ENCODE measurements at regions not wholly inside any gene's neighbourhood (a gene's known extent, or its start where the extent isn't known, plus 50 kb on each side); places are given as distances from the start of the nearest gene placed in this dataset.
"Not testable (repeated sequence)": the region's sequence is repeated elsewhere in the genome, so short reads cannot be mapped to it uniquely, and the experiment has no call there.

DNA sequence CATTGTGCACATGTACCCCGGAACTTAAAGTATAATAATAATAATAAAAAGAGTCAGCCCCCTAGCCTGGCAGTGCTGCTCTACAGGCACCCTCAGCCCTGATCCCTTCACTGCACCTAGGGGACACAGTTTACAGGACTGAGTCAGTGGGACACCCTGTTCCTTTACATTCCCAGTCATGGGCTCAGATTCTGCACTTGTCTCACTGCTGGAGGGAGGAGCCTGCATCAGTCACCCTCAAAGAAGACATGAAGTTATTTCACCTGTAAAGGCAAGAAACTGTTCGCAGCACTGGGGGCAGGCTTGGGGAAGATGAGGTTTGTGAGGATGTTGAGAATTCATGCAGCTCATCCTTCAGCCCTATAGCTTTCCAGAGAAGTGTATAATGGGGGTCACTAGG is 50.7 kb upstream of the VPREB1 start:
- ATAC-seq = no peak

DNA sequence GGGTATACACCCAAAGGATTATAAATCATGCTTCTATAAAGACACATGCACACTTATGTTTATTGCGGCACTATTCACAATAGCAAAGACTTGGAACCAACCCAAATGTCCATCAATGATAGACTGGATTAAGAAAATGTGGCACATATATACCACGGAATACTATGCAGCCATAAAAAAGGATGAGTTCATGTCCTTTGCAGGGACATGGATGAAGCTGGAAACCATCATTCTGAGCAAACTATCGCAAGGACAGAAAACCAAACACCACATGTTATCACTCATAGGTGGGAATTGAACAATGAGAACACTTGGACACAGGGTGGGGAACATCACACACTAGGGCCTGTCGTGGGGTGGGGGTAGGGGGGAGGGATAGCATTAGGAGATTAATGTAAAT is 51.1 kb upstream of the VPREB1 start:
- ATAC-seq = not testable (repeated sequence)

DNA sequence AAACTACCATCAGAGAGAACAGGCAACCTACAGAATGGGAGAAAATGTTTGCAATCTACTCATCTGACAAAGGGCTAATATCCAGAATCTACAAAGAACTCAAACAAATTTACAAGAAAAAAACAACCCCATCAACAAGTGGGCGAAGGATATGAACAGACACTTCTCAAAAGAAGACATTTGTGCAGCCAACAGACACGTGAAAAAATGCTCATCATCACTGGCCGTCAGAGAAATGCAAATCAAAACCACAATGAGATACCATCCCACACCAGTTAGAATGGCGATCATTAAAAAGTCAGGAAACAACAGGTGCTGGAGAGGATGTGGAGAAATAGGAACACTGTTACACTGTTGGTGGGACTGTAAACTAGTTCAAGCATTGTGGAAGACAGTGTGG is 51.6 kb upstream of the VPREB1 start:
- ATAC-seq = not testable (repeated sequence)

DNA sequence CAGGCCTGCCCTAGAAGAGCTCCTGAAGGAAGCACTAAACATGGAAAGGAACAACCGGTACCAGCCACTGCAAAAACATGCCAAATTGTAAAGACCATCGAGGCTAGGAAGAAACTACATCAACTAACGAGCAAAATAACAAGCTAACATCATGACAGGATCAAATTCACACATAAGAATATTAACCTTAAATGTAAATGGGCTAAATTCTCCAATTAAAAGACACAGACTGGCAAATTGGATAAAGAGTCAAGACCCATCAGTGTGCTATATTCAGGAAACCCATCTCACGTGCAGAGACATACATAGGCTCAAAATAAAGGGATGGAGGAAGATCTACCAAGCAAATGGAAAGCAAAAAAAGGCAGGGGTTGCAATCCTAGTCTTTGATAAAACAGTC is 54.8 kb upstream of the VPREB1 start:
- not testable (repeated sequence) for ATAC-seq

DNA sequence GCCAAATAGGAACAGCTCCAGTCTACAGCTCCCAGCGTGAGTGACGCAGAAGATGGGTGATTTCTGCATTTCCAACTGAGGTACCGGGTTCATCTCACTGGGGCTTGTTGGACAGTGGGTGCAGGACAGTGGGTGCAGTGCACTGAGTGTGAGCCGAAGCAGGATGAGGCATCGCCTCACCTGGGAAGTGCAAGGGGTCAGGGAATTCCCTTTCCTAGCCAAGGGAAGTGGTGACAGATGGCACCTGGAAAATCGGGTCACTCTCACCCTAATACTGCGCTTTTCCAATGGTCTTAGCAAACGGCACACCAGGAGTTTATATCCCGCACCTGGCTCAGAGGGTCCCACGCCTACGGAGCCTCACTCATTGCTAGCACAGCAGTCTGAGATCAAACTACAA is 56.7 kb upstream of the VPREB1 start:
- not testable (repeated sequence) for ATAC-seq

DNA sequence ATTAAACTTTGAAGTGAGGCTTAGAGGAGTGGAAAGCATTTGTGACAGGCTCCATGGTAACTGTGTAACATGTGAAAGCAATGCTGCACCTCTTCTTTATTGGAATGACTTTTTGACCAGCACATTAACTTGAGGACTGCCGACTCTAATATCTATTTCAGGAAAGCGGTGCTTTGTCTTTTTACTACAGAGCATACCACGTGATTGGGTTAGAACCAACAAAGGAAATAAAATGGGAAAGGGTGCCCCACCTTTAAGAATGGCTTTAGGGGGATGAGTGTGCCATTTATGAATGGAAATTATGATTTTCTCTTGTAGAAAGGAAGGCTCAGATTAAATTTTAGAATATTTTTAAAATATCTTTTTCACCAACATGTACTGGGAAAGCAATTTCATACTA is 57.3 kb upstream of the VPREB1 start:
- no peak for ATAC-seq

DNA sequence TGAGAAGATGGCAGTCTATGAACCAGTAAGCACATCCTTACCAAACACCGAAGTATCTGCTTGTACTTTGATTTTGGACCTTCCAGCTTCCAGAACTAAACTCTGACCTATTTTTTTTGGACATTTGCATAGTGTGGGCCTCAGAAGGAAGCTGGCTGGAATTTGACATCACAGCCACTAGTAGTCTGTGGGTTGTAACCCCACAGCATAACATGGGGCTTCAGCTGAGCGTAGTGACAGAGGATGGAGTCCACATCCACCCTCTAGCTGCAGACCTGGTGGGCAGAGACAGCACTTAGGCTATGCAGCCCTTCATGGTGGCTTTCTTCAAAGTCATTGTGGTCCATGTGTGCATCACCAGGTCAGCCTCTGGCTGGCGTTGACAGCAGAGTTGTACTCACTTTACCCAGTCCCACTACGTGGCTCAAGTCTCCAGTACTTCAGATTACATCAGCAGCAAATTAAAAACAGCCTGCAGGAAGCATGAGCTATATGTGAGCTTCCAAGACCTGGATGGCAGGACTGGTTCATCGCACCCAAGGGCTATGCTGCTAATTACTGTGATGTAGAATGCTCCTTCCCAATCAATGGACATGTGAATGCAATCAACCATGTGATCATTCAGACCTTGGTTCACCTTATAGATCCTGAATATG is 58.6 kb upstream of the VPREB1 start:
- ATAC-seq = no peak

DNA sequence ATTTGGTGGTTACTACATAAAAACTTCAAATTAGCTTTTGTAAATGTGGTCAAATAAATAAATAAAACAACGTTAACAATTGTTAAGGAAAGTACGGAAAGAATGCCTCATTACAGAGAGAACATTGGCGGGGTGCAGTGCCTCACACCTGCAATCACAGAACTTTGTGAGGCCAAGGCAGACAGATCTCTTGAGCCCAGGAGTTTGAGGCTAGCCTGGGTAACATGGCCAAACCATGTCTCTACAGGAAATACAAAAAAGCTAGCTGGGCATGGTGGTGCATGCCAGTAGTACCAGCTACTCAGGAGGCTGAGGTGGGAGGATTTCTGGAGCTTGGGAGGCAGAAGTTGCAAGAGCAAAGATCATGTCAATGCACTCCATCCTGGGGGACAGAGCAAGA is 59.4 kb upstream of the VPREB1 start:
- ATAC-seq = no peak

DNA sequence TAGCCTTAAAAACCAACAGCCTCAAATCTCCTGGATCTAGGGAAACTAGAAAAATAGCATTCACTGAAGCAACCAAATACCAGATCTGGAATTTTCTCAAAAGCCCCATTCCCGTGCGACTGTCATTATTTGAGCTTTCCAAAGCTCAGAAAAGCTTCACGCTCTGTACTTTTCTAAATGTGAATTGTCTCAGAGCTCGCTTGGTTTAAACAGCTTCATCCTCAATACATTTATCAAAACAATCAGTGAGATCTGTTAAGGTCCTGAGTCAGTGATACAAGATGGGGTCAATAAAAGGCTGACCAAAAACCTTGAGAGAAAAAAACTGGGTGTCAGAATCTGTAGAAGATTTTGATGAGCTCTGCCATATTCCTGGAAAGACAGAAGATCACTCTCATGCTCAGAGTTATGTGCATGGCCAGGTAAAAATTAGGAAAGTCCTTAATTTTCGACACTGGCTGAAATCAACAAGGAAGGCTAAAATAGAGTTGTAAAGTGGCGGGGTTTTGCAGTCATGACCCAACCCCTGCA is 60.2 kb upstream of the VPREB1 start:
- ATAC-seq = no peak

DNA sequence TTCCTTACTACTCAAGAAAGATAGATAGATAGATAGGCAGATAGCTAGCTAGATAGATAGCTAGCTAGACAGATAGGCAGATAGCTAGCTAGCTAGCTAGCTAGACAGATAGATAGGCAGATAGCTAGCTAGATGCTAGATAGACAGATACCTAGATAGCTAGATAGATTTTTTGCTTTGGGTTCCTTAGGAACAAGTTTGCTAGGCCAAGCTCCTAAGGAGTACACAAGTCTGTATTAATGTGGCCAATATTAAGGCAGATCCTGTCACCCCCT is 61.7 kb upstream of the VPREB1 start:
- no peak for ATAC-seq

DNA sequence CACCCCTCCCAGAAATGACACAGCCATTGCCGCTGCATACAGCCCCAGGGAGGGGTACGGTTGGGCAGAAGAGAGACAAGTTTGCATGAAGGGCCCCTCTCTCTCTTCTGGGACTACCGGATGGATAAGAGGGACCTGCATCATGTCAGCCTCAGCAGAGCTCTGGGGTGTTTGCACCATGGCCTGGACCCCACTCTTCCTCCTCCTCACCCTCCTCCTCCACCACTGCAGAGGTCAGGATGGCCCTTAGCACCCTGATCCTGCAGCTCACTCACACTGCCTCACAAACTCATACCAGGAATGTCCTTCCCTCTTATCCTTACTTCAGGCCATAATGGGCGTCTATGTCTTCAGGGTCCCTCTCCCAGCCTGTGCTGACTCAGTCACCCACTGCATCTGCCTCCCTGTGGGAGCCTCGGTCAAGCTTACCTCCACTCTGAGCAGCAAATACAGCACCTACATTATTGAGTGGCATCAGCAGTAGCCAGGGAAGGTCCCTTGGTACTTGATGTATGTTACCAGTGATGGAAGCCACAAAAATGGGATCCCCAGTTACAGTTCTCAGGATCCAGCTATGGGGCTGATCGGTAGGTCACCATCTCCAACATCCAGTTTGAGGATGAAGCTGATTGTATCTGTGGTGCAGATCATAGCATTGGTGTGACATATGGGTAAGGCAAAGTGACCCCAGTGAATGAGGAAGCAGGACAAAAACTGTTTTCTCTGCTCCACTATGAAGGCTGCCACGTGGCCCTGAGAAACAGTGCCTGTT is 62.2 kb upstream of the VPREB1 start:
- ATAC-seq = no peak

DNA sequence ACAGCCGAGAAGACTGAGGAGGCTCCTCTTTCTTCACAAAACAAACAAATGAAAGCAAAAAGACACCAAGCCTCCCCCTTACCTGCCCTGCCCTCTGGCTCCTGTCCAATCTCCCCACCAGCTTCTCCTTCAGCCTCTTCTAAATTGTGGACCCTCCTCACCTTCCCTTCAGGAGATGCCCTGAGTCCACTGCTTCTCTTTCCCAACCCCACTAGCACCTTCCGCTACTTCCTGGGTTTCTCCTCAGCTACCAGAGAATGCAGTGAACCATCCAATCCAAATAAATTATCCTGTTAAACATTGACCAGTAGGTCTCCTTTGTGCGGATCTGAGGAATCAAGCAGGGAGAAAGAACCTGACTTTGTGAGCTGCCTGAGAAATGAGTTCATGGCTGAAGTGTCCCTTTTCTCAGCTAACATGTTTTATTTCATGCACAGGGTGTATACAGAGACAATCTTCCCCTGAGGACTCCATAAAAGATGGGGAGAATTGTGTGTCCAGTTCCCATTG is 63.2 kb upstream of the VPREB1 start:
- no peak for ATAC-seq

DNA sequence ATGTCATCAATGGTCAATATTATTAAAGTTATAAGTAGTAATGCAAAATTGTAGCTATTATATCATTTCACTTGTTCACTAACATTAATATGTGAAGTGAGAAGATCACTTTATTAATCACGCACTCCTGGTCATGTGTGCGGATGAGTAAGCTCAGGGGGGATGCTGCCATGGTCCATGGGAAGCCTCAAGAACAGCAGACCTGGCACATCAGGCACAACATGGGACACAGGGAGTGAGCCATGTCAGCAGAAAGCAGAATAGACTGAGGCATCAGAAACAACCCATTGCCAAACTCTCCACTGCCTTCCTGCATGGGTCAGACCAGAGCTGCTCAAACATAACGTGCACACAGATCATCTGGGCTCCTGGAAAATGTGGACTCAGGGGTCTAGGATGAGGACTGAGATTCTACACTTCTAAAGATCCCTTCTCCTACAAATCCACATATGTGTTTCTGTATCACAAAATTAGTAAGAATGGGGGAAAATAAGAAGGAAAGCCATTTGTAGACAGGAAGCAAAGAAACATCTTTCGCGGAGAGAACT is 63.8 kb upstream of the VPREB1 start:
- ATAC-seq = no peak

DNA sequence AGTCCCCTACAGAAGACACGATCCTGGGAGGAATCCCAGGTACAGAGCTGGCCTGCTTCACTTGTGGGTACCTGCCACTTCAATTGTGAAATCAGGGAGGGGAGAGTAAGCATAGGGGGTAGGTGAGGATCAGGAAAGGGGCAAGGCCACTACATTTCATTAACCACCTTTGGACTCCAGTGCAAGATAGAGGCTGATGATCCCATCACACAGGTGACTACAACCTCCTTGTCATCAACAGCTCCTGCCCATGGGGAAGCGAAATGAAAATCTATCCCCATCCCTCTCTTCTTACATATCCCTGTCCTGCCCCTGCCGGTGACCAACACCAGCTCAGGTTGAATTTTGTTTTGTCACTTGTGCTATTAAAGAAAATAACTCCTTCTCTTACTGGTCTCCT is 64.7 kb upstream of the VPREB1 start:
- no peak for ATAC-seq

DNA sequence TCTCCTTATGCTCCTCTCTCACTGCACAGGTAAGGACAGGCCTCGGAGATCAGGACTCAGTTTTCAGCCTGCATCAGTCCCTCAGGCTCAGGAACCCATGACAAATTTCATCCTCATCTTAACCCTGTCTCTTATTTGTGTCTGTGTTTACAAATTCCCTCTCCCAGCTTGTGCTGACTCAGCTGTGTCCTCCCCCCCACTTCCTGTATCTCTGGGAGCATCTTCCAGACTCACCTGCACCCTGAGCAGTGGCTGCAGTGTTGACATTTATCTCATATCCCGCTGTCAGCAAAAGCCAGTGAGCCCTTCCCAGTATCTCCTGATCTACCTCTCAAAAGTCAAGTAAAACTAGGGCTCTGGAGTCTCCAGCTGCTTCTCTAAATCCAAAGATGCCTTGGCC is 65.6 kb upstream of the VPREB1 start:
- ATAC-seq = no peak

DNA sequence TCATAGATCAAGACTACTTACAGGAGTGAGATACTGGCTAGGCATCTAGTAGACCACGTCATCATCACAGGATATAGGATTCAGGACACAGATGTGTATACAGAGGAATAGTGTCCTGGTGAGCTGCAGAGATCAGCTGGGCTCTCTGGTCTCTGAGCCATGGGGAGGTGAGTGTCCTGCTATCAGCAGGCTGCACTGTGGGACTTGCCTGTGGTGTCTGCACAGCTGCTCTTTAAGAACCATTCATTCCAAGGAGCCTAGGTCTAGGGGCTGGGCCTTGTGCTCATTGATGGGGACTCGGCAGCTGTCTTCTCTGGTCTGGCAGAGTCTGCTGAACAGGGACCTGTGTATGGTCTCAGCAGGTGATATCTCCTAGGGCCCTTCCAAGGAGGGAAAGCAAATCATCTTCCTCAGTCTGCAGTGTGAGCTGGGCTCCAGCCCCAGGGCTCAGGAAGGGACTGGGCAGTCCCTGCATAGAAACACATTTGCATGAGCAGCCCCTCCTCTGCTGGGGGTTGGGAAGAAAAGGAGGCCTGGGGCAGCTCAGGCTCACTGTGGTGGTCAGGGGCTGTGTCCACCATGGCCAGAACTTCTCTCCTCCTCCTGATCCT is 66.1 kb upstream of the VPREB1 start:
- no peak for ATAC-seq

DNA sequence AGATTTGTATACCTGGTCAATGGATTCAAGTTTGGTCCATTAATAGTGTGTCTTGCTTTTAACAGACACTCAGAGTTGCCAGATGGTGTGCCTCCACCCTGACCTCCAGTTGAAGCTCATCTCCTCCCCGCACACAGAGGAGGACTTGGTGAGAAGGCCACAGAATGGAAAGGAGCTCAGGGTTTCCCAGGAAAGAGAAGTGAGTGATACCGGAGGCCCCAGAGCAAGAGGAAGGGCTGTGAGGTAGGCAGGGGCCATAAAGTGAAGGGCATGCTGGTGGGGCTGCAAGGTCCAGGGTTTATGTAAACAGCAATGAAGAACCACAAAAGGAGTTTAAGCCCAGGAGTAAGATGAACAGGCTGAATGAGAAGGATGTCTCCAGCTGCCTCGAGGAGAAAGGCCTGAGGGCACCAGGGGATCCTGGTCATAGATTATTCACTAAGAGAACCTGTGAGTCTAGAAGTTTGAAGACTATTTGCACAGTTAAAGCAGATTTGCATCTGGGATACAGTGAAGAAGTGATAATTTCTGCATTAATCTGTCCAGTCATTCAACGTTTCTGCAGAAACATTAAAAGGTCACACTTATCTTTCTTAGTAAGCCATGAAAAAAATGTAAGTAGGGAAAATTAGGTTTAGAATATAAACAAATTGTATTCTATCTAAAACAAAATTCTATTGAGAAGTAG is 67.5 kb upstream of the VPREB1 start:
- no peak for ATAC-seq

DNA sequence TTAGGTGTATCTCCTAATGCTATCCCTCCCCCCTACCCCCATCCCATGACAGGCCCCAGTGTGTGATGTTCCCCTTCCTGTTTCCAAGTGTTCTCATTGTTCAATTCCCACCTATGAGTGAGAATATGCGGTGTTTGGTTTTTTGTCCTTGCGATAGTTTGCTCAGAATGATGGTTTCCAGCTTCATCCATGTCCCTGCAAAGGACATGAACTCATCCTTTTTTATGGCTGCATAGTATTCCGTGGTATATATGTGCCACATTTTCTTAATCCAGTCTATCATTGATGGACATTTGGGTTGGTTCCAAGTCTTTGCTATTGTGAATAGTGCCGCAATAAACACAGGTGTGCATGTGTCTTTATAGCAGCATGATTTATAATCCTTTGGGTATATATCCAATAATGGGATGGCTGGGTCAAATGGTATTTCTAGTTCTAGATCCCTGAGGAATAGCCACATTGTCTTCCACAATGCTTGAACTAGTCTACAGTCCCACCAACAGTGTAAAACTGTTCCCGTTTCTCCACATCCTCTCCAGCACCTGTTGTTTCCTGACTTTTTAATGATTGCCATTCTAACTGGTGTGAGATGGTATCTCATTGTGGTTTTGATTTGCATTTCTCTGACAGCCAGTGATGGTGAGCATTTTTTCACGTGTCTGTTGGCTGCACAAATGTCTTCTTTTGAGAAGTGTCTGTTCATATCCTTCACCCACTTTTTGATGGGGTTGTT is 71.5 kb upstream of the VPREB1 start:
- not testable (repeated sequence) for ATAC-seq

DNA sequence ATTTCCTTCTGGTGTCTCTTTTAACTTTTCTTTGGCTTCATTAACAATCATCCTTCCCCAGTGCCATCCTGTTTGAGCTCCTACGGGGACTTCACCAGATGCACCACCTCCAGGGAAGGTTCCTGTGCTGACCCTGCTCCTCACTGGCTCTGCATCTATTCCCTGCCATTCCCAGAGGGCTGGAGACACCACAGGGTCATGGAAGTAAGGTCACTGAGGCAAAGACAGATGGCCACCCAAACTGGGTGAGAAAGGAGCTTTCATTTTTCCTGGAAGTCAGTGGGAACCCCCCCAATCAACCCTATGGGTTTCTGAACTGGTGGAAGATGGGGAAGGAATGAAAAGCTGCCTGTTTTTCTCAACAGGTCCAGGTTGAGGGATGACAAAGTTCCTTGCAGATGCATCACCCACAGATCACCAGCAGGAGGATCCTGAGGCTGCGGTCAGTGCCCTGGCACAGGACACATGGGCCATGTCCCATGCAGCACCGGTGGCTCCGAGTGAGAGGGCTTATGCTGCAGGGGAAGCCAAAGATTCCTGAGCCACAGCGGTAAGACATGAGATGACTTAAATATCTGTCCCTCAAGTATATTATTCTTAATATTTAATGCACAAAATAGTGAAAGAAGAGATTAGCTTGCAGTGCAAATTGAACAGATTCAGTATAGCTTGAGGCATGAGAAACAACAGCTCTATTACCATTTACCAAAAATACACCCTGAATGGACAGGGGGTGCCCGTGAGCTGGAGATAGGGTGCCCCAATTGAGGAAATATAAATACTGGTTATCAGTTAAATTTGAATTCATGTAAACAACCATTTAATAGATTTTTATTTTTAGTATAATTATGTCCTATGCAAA is 73.0 kb upstream of the VPREB1 start:
- no peak for ATAC-seq

DNA sequence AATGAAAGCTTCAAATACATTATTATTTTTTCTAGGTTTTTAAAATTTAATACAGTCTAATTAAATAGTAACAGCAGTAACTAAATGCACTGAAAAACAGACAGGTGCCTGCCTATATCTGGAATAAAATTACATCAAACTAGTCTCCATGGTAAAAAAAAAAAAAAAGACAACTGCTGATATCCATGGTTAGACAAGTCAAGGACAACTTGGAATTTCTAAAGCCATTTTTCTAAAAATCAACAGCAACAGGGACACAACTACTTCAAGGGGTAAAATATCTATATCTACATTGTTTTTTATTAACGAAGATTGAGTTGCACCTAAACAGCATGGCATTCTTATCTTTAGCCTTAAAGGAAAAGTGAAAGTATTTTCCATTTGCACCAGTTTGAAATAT is 74.7 kb upstream of the VPREB1 start:
- ATAC-seq = no peak
